ENCODE measurements at regions not wholly inside any gene's neighbourhood (a gene's known extent, or its start where the extent isn't known, plus 50 kb on each side); places are given as distances from the start of the nearest gene placed in this dataset.

- DNase-seq (ENCODE audit: low read depth), result no peak
- TF ChIP-seq CTCF (conservative IDR thresholded peaks at IDR 0.05; ENCODE audit: low read depth, low read length), result no peak
- H3K4me3 ChIP-seq (ENCODE audit: low read depth, low read length), result no peak overlapping the region
These were observed 151.0 kb downstream of the SEC14L1 start for GRCh38 chr17:77291591-77292386.

- TF ChIP-seq CTCF (conservative IDR thresholded peaks at IDR 0.05; ENCODE audit: low read depth, low read length), result no peak
- no peak overlapping the region for H3K4me3 ChIP-seq (ENCODE audit: low read depth, low read length)
- no peak for DNase-seq (ENCODE audit: low read depth)
These were observed 154.0 kb downstream of the SEC14L1 start for GRCh38 chr17:77294761-77295160.

- no peak for TF ChIP-seq CTCF (conservative IDR thresholded peaks at IDR 0.05; ENCODE audit: low read depth, low read length)
- no peak for DNase-seq (ENCODE audit: low read depth)
- no peak overlapping the region for H3K4me3 ChIP-seq (ENCODE audit: low read depth, low read length)
These were observed 154.6 kb downstream of the SEC14L1 start for GRCh38 chr17:77295241-77295853.

GRCh38 chr17:77296769-77297409 lies 156.1 kb downstream of the SEC14L1 start:
- no peak for TF ChIP-seq CTCF (conservative IDR thresholded peaks at IDR 0.05; ENCODE audit: low read depth, low read length)
- no peak for DNase-seq (ENCODE audit: low read depth)
- no peak overlapping the region for H3K4me3 ChIP-seq (ENCODE audit: low read depth, low read length)

GRCh38 chr17:77297693-77298666 lies 157.2 kb downstream of the SEC14L1 start:
- no peak overlapping the region for H3K4me3 ChIP-seq (ENCODE audit: low read depth, low read length)
- DNase-seq (ENCODE audit: low read depth), result peak; percentile 90
- no peak for TF ChIP-seq CTCF (conservative IDR thresholded peaks at IDR 0.05; ENCODE audit: low read depth, low read length)

GRCh38 chr17:77298811-77299210 lies 158.0 kb downstream of the SEC14L1 start:
- DNase-seq (ENCODE audit: low read depth), result no peak
- TF ChIP-seq CTCF (conservative IDR thresholded peaks at IDR 0.05; ENCODE audit: low read depth, low read length), result no peak
- H3K4me3 ChIP-seq (ENCODE audit: low read depth, low read length), result no peak overlapping the region
